CD4-positive, alpha-beta T cell treated with Interleukin-17A for 1 hour (primary cell): ENCODE measurements at regions not wholly inside any gene's neighbourhood (a gene's known extent, or its start where the extent isn't known, plus 50 kb on each side); places are given as distances from the start of the nearest gene placed in this dataset.

Experiments
- DNase-seq: peaks from one replicate; pipeline ENCODE4 v3.0.0-alpha.2; 2020

DNA sequence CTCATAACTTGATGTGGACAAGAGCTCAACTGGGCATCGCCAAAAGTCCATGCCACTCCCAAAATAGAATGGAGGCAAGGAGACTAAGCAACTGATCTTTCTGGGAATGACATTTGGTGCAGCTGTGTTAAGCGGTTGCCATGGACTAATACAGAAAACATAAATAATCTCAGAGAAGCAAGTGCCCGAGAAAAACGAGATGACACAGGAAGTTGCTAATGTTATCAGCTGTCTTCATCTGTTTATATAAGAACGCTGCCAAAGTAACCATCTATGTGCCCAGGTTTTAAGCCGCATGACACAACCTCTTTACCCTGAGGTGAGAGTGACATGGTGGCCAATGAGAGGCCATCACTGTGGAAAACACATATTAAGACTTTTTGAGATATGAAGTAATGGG is 54.9 kb upstream of the SACS start:
- peak; percentile 19 for DNase-seq

DNA sequence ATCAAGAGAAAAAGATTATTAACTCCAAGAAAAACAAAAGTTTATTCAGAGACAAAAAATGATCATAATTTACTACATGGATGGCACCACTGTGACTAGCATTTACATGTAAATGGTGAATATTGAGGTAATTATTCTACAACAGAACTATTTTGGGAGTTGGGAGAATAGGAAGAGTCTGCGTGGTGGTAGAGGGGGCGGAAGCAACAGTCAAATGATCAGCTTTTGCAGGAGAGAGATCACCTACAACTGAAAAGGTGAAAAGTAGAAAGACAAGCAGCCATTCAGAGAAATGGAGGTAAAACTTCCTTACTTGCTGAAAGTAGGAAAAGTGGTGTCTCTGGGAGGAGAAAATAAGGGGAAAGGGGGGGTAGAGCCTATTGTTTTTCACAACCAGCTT is 62.8 kb upstream of the SACS start:
- no peak for DNase-seq

GRCh38 chr13:23497191-23497590 is 63.7 kb upstream of the SACS start:
- DNase-seq, result no peak

DNA sequence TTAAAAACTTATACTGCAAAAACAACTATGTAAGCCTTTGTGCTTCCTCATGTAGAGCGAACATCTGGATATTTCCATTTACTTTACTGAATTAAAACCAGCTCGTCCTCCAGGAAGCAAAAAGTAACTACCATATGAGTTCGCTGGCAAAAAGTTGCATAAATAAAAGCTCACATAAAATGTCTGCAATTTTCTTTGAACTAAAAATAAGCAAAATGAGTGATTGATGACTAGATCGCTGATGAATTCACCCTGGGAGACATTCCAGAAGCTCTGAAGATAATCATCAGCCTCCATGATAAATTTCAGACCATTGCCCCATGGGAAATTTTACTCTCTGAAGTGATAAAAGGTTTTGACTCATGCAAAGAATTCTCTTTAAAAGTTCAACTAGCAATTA is 67.3 kb upstream of the SACS start:
- DNase-seq, result no peak

DNA sequence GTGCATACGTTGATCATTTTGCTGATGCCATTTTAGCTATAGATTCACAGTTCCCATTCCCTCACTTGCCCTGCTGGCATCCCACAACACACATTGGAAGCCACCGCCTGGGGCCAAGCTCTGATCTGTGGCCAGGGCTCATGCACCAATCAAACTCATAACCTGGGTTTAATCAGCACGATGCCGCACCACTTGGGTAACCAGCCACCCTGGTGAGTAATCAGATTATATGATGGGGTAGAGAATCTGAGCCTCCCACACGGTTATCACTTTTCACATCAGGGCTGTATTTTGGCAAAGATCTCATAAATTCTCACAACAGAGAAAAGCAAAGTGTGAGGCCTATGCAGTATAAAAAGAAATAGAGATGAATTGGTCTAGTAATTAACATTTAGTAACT is 66.0 kb upstream of the TNFRSF19 start:
- DNase-seq, result no peak

- DNase-seq, result no peak
Measured at GRCh38 chr13:23505007-23505406, 65.2 kb upstream of the TNFRSF19 start.

- DNase-seq, result no peak
Measured at GRCh38 chr13:23506071-23506806, 64.0 kb upstream of the TNFRSF19 start.

GRCh38 chr13:23506807-23507291 is 63.4 kb upstream of the TNFRSF19 start:
- DNase-seq, result no peak

DNA sequence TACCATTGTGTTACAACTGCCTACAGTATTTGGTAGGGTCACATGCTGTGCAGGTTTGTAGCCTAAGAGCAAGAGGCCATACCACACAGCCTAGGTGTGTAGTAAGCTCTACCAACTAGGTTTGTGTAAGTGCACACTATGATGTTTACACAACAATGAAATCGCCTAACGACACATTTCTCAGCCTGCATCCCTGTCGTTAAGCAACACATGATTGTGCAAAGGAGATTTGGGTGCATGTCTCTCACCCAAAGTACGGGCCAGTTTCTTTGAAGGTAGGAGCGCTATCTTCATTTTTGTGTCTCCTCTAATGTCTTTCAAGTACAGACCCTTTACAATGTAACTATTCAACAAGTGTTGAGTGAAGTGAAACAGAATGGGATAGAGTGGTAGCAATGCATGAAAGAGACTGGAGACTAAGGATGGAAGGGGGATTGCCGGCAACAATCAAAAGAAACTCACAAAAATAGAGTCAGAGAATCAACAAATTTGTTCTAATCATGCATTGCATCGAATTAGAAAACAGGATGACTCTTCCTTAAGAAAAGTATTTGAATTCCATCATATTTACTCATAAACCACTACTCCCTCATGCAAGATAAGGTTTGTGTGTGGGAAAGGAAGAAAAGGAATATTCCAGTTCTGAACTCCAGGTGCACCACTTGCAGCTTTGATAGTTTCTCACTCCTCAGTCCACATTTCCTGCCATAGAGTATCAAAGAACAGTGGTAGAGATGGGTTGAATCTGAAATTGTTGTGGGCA is 60.2 kb upstream of the TNFRSF19 start:
- no peak for DNase-seq

- no peak for DNase-seq
Measured at GRCh38 chr13:23510544-23510916, 59.7 kb upstream of the TNFRSF19 start.

GRCh38 chr13:23510979-23511735 is 59.1 kb upstream of the TNFRSF19 start:
- peak; percentile 5 for DNase-seq

- DNase-seq, result no peak
Measured at GRCh38 chr13:23512762-23513395, 57.3 kb upstream of the TNFRSF19 start.

GRCh38 chr13:23513455-23513854 is 56.8 kb upstream of the TNFRSF19 start:
- no peak for DNase-seq

DNA sequence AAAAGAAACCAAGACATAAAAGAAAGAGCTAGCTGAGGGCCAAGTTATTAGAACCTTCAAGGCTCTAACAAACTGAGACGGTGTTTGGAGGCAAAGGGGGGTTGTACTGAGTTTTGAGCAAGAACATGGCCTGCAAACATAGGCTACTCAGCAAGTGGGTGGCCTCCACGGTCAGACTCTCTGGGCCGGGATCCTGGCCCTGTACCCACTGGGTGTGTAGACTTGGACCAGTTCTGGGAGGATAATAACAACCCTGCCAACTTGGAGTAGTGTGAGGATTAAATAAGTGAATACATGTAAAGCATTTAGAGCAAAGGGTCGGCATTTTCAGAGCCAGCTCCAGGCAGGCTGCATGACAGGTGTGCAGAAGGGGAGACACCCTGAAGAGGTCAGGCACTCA is 56.1 kb upstream of the TNFRSF19 start:
- no peak for DNase-seq

- DNase-seq, result no peak
Measured at GRCh38 chr13:23515116-23515515, 55.1 kb upstream of the TNFRSF19 start.

- DNase-seq, result no peak
Measured at GRCh38 chr13:23516190-23516589, 54.0 kb upstream of the TNFRSF19 start.

DNA sequence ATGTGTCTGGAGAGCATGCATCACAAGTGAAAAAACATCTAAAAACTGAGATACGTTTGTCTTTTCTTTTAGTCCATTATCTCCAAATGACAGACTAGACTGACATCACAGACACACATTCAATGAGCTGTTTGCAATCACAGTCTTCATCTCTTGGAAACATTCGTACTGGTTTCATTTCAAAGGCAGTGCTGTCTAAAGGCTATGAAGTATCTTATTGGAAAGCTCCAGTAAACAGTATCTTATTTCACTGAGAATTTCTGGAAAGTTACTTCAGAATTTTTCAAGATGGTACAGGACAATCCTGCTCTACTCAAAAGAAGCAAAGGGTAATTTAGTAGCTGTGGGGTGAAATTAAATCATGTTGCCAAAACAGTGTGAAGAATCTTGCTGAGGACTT is 53.5 kb upstream of the TNFRSF19 start:
- no peak for DNase-seq

DNA sequence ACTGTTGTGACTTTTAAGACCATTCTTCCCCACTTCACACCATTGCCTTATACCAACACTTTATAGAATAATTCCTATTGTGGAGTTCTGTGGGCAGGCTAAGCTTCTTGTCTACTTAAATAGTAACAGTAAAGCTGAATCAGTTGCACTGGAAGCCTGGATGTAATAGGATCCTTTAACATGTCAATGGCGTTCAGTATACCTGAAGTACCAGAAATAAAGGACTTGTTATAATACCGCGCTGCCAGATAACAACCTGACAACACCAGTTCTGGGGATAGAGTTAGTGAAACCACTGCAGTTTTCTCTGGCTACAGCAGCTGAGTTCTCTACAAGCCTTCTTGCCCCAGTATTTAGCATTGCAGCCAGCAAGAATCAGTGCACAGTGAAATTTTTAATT is 52.0 kb upstream of the TNFRSF19 start:
- no peak for DNase-seq
